HG03354 (cell line): ENCODE measurements at regions not wholly inside any gene's neighbourhood (a gene's known extent, or its start where the extent isn't known, plus 50 kb on each side); places are given as distances from the start of the nearest gene placed in this dataset.

Experiments used
- ATAC-seq: cut with Tn5 transposase; IDR thresholded peaks from one replicate; pipeline ENCODE4 v1.9.1; 2021; ENCODE audit warnings: mild to moderate bottlenecking; ENCODE audit not compliant: unreplicated experiment, poor library complexity, severe bottlenecking

- ATAC-seq: no peak
Measured at GRCh38 chr14:58826845-58827686, 189.3 kb downstream of the DACT1 start.

- no peak for ATAC-seq
Measured at GRCh38 chr14:58828298-58828697, 190.5 kb downstream of the DACT1 start.

DNA sequence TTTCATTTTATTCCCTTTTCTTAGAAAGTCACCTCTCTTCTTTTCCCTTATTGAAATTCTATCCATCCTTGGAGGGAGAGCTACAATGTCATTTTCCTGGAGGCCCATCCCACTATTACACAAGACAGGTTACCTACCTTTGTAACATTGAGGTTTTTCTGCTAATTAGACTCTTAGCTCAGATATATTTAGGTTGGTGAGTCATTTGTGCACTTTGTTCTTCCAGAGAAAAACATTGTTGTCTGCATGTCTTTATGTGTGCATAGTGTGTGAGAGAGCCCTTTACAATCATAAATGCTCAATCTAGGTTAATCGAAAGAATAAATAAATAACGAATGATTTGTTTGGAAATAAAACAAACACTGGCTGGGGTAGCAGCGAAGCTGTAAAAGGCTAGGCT is 191.8 kb downstream of the DACT1 start:
- ATAC-seq: no peak

GRCh38 chr14:58830121-58830520 is 192.4 kb downstream of the DACT1 start:
- ATAC-seq: no peak

DNA sequence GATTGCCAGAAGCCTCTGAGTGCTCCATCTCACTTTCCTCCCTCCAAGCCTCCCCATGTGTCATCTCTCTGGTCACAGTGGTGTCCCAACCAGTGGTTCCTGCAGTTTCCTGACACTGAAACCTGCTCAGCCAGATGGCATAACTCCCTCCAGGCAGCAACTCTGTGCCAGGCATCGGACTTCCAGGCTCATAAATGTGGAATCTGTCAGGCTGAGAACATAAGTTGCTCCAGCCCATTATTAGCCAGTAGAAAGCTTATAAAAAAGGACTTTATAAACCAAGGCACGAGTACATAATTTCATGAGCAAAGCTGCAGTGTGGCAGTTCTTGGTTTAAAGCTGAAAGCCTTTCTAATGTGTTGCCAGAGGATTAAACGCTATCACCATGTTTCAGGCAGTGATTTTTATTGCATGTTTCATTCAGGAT is 194.3 kb downstream of the DACT1 start:
- no peak for ATAC-seq

- no peak for ATAC-seq
Measured at GRCh38 chr14:58833634-58834378, 196.0 kb downstream of the DACT1 start.

- no peak for ATAC-seq
Measured at GRCh38 chr14:58836303-58836974, 198.7 kb downstream of the DACT1 start.

DNA sequence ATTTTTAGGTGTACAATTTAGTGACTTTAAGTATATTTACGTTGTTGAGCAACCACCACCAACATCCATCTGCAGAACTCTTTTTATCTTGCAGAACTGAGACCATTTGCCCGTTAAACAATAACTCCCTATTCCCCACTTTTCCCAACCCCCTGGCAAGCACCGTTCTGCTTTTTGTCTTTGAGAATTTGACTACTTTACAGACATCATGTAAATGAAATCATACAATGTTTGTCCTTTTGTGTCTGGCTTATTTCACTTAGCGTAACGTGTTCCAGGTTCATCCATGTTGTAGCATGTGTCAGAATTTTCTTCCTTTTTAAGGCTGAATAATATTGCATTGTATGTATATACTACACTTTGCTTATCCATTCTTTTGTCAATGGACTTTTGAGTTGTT is 201.5 kb downstream of the DACT1 start:
- ATAC-seq: no peak

DNA sequence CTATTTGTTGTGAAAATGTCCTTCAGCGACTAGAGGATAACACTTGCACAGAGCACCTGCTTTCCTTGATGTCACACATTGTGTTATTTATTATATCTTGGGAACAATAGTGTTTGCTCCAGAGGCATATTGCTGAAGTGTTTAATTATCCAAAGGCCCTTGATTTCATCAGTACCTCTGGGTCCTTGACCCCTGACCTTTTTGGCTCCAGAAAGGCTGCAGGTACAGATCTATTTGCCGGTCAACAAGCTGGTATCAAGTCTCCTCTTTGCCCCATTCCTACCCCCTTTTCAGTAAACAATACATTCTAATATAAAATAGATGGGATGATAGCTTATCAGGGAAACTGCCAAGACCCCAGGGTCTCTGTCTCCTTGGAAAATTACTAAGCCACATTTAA is 206.8 kb downstream of the DACT1 start:
- no peak for ATAC-seq

- ATAC-seq: no peak
Measured at GRCh38 chr14:58846682-58847465, 209.1 kb downstream of the DACT1 start.

DNA sequence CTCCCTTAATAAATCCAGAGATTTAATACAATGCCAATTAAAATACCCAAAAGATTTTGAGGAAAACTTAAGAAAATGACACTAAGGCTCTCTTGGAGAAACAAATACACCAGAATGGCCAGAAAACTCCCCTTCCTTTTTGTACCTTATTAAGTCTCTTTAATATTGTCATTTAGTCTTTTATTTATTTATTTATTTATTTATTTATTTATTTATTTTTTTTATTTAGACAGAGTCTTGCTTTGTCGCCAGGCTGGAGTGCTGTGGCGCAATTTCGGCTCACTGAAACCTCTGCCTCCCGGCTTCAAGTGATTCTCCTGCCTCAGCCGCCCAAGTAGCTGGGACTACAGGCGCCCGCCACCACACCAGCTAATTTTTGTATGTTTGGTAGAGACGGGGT is 210.6 kb downstream of the DACT1 start:
- no peak for ATAC-seq

DNA sequence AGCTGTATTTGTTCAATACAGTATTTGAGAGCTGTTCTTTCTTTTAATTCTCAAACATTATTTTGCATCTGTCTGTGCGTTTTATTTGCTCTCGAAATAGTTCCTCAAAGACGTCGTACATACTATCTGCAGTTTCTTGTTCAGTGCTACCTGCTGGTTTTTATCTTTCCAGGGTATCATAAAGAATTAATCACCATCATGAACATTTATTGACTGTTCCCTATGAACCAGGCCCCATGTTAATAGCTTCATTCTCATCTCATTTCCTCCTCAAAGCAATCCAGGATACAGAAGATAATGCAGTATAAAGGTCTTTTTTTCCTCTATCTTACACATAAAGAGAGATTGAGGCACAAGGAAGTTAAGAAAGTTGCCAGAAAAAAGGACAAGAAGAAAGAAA is 211.8 kb downstream of the DACT1 start:
- ATAC-seq: no peak

GRCh38 chr14:58850011-58850410 is 212.2 kb downstream of the DACT1 start:
- ATAC-seq: no peak

DNA sequence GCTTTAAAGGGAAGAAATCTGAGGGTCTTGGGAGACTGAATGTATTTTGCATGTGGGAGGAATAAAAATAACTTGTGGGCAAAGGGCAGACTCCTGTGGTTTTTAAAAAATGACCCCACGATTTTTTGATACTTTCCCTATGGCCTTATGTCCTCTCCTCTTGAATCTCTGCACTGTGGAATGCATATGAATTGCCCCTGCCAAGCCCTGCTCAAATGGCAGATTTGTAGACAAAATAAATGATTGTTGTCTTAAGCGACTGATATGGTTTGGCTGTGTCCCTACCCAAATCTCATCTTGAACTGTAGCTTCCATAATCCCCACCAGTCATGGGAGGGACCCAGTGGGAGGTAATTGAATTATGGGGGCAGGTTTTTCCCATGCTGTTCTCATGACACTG is 223.8 kb downstream of the DACT1 start:
- no peak for ATAC-seq

GRCh38 chr14:58862416-58863160 is 224.8 kb downstream of the DACT1 start:
- ATAC-seq: no peak

GRCh38 chr14:58863661-58864345 is 226.0 kb downstream of the DACT1 start:
- no peak for ATAC-seq

GRCh38 chr14:58864751-58865513 is 227.2 kb downstream of the DACT1 start:
- no peak for ATAC-seq
